ENCODE measurements at regions not wholly inside any gene's neighbourhood (a gene's known extent, or its start where the extent isn't known, plus 50 kb on each side); places are given as distances from the start of the nearest gene placed in this dataset.

- DNase-seq (ENCODE audit: low spot score in 2 of 2), result no peak
- 36% methylated on average over 16 of the region's 16 CpGs for WGBS
- Histone ChIP-seq H3K4me1 (peaks cover 14% of the 10 kb centered on the region), H3K36me3 (no peaks in the 10 kb centered on the region), H3K27ac (no peak overlapping the region), H3K4me3 (no peak overlapping the region), H3K27me3 (no peaks in the 10 kb centered on the region), H3K9me3 (no peaks in the 10 kb centered on the region)
- TF ChIP-seq POLR2A (IDR thresholded peaks at IDR 0.05), result no peak
- no peak for TF ChIP-seq POLR2AphosphoS5 (IDR thresholded peaks at IDR 0.05)
- TF ChIP-seq, protein P1, sequence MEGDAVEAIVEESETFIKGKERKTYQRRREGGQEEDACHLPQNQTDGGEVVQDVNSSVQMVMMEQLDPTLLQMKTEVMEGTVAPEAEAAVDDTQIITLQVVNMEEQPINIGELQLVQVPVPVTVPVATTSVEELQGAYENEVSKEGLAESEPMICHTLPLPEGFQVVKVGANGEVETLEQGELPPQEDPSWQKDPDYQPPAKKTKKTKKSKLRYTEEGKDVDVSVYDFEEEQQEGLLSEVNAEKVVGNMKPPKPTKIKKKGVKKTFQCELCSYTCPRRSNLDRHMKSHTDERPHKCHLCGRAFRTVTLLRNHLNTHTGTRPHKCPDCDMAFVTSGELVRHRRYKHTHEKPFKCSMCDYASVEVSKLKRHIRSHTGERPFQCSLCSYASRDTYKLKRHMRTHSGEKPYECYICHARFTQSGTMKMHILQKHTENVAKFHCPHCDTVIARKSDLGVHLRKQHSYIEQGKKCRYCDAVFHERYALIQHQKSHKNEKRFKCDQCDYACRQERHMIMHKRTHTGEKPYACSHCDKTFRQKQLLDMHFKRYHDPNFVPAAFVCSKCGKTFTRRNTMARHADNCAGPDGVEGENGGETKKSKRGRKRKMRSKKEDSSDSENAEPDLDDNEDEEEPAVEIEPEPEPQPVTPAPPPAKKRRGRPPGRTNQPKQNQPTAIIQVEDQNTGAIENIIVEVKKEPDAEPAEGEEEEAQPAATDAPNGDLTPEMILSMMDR (IDR thresholded peaks at IDR 0.05), result no peak
- no peak for TF ChIP-seq EP300 (IDR thresholded peaks at IDR 0.05)
Observed at GRCh38 chr1:209219791-209220524, 363.6 kb upstream of the CAMK1G start.

GRCh38 chr1:209222826-209223225, 360.7 kb upstream of the CAMK1G start:
- no peak for DNase-seq (ENCODE audit: low spot score in 2 of 2)
- 86% methylated on average over 5 of the region's 5 CpGs for WGBS
- no peak overlapping the region for H3K27ac ChIP-seq

DNA sequence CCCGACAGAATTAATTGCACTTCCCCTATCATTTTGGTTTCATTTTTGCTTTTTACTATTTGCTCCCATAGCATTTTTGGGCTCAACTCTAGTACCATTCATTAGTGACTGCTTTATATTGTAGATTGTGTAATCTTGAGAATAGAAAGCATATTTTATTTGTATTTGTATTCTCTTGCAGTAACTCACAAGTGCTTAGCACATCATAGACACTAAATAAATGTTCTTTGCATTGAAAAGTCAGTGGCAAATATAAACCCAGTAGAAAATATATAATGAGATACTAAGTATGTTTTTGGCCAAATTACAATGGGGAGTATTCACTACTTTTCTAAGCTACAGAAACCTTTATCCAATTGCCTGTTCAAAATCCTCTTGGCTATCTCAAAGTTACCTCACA, 359.7 kb upstream of the CAMK1G start:
- H3K4me3 ChIP-seq, result no peak overlapping the region
- no peak overlapping the region for H3K27ac ChIP-seq
- DNase-seq (ENCODE audit: low spot score in 2 of 2), result no peak
- no peak for TF ChIP-seq EP300 (IDR thresholded peaks at IDR 0.05)
- TF ChIP-seq, protein P1 (IDR thresholded peaks at IDR 0.05), result no peak
- no peak for TF ChIP-seq POLR2AphosphoS5 (IDR thresholded peaks at IDR 0.05)
- no peak for TF ChIP-seq POLR2A (IDR thresholded peaks at IDR 0.05)
- 48% methylated on average over 1 of the region's 1 CpG for WGBS
- H3K27me3 ChIP-seq, result no peaks in the 10 kb centered on the region
- H3K9me3 ChIP-seq, result no peaks in the 10 kb centered on the region
- no peaks in the 10 kb centered on the region for H3K36me3 ChIP-seq
- H3K4me1 ChIP-seq, result peaks cover 14% of the 10 kb centered on the region

More at GRCh38 chr1:209222826-209223225, 360.7 kb upstream of the CAMK1G start:
- H3K9me3 ChIP-seq, result no peaks in the 10 kb centered on the region
- H3K36me3 ChIP-seq, result no peaks in the 10 kb centered on the region
- TF ChIP-seq, protein P1 (IDR thresholded peaks at IDR 0.05), result no peak
- TF ChIP-seq EP300 (IDR thresholded peaks at IDR 0.05), result no peak
- no peak for TF ChIP-seq POLR2AphosphoS5 (IDR thresholded peaks at IDR 0.05)
- TF ChIP-seq POLR2A (IDR thresholded peaks at IDR 0.05), result no peak
- H3K4me3 ChIP-seq, result no peak overlapping the region
- H3K4me1 ChIP-seq, result peaks cover 14% of the 10 kb centered on the region
- H3K27me3 ChIP-seq, result no peaks in the 10 kb centered on the region

- Histone ChIP-seq H3K36me3 (no peaks in the 10 kb centered on the region), H3K27ac (no peak overlapping the region), H3K4me1 (peaks cover 11% of the 10 kb centered on the region), H3K4me3 (no peak overlapping the region), H3K9me3 (no peaks in the 10 kb centered on the region), H3K27me3 (no peaks in the 10 kb centered on the region)
- no peak for TF ChIP-seq POLR2AphosphoS5 (IDR thresholded peaks at IDR 0.05)
- TF ChIP-seq, protein P1 (IDR thresholded peaks at IDR 0.05), result no peak
- no peak for TF ChIP-seq POLR2A (IDR thresholded peaks at IDR 0.05)
- no peak for TF ChIP-seq EP300 (IDR thresholded peaks at IDR 0.05)
- DNase-seq (ENCODE audit: low spot score in 2 of 2), result no peak
- 47% methylated on average over 4 of the region's 4 CpGs for WGBS
Observed at GRCh38 chr1:209224886-209225285, 358.6 kb upstream of the CAMK1G start.

DNA sequence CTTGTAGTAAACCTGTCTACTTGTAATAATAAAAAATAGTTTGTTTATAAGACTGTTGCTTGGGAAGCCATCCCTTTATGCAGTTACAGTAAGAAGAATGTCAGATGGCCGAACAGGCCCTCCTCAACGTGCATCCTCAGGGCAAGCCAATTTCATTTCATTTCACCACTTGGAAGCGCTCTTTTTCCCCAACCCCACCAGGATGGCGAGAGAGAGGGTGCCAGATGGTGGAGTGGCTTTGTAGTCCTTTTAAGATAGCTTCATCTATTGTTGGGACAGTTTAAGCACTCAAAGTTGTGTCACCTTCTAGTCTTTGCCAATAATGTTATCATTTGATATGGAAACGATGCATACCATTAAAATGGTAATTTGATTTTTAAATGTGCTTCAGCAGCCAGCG, 356.3 kb upstream of the CAMK1G start:
- Histone ChIP-seq H3K36me3 (no peaks in the 10 kb centered on the region), H3K9me3 (no peaks in the 10 kb centered on the region), H3K4me1 (peaks cover 6% of the 10 kb centered on the region), H3K4me3 (no peak overlapping the region), H3K27ac (no peak overlapping the region), H3K27me3 (peaks cover 9% of the 10 kb centered on the region)
- DNase-seq (ENCODE audit: low spot score in 2 of 2), result no peak
- WGBS, result 73% methylated on average over 6 of the region's 6 CpGs
- TF ChIP-seq EP300 (IDR thresholded peaks at IDR 0.05), result no peak
